Astrocyte of the hippocampus (primary cell): ENCODE measurements at regions not wholly inside any gene's neighbourhood (a gene's known extent, or its start where the extent isn't known, plus 50 kb on each side); places are given as distances from the start of the nearest gene placed in this dataset.
"Not testable (repeated sequence)": the region's sequence is repeated elsewhere in the genome, so short reads cannot be mapped to it uniquely, and the experiment has no call there.

Experiments used
- DNase-seq: peaks from one replicate; pipeline ENCODE4 v3.0.0; 2011; ENCODE audit warnings: low read depth, low spot score

DNA sequence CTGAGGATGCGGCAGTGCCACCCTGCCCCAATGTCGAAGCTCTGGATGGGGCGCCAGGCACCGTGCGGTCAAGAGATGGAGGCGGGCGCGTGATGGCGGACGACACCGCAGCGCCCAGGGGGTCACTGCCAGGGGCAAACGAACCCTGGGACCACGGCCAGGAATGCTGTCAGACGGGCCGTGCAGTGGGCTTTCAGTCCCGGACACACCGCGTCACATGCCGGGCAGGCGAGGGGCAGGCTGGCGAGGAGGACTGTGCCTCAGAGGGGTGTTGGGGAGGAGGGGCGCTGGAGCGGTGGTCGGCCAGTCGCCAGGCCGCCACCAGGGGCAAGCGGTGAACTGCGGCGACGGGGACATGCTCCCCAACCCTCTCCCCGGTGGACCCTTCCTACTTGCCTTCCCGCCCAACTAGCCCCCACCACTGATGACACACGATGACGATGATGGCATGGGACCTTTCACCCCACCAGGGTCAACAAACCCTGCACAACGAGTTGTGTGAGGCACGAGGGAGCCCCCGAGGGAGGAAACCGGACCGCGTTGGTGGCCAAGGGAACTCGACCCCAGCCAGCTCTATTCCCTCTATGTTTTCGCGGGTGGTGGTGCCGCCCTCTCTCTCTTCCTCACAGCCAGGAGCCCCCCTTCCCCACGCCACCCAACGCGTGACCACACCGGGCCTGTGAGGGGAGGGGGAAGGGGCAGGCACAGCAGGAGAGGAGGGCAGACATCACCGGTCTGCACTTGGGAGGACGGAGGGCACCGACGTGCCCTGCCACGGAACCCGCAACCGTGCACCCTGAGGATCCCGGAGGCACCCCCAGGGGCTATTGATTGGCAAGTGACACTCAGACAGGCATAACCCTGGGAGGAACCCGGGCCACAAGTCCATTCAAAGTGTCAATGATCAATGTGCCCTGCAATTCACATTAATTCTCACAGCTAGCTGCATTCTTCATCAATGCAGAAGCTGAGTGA lies 1960.9 kb upstream of the DEFB115 start:
- no peak for DNase-seq

- no peak for DNase-seq
Observed at GRCh38 chr20:29297411-29298270, 1959.8 kb upstream of the DEFB115 start.

- no peak for DNase-seq
Observed at GRCh38 chr20:29298271-29298590, 1959.2 kb upstream of the DEFB115 start.

DNA sequence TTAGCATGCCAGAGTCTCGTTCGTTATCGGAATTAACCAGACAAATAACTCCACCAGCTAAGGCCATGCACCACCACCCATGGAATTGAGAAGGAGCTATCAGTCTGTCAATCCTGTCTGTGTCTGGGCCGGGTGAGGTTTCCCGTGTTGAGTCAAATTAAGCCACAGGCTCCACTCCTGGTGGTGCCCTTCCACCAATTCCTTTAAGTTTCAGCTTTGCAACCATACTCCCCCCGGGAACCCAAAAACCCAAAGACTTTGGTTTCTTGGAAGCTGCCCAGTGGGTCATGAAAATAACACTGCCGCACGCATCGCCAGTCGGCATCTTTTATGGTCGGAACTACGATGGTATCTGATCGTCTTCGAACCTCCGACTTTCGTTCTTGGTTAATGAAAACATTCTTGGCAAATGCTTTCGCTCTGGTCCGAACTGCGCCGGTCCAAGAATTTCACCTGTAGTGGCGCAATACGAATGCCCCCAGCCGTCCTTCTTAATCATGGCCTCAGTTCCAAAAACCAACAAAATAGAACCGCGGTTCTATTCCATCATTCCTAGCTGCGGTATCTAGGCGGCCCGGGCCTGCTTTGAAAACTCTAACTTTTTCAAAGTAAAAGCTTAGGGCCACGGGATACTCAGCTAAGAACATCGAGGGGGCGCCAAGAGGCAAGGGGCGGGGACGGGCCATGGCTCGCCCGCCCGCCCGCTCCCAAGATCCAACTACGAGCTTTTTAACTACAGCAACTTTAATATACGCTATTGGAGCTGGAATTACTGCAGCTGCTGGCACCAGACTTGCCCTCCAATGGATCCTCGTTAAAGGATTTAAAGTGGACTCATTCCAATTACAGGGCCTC lies 1958.5 kb upstream of the DEFB115 start:
- peak; percentile 27 for DNase-seq

- no peak for DNase-seq
Observed at GRCh38 chr20:29299811-29300578, 1957.5 kb upstream of the DEFB115 start.

DNA sequence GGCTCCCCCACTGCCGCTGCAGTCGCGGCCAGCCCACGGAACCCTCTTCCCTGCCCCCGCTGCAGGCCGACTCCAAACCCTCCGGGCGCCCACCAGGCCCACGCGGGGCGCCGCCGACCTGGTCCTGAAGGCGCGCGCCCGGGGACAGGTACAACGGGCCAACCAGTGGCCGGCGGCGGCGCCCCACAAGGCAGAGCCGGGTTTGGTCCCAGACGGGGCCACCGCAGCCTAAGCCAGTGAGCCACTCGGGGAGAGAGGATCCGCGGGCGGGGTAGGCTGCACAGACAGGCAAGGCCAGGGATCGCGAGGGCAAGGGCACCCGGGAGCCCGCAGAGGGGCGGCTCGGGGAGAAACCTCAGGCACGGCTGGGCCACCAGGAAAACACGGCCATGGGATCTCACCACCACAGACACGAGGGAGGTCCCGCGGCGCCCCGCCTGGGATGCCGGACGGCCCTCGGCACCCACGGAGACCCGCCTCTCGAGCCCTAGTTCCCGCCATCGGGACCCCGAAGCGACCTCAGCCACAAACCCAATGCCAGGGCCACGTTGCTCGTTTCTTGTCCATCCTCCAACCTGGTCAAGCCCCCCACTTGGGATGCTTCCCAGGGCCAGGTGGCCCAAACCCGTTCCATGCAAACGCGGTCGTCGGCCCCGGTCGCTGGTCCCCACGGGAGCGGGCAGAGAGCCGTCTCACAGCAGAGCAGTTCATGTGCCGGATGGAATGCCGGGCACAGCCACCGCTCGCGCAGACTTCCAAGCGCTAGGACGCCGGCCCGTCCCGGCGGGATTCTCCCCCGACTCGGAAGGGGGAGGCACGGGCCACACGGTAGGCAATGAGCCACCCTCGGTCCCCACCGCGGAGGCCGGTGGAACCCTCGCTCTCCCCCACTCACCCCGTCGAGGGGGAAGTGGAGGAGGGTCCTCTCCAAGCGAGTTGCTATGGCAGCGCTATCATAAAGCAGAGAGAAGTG lies 1956.6 kb upstream of the DEFB115 start:
- no peak for DNase-seq

DNA sequence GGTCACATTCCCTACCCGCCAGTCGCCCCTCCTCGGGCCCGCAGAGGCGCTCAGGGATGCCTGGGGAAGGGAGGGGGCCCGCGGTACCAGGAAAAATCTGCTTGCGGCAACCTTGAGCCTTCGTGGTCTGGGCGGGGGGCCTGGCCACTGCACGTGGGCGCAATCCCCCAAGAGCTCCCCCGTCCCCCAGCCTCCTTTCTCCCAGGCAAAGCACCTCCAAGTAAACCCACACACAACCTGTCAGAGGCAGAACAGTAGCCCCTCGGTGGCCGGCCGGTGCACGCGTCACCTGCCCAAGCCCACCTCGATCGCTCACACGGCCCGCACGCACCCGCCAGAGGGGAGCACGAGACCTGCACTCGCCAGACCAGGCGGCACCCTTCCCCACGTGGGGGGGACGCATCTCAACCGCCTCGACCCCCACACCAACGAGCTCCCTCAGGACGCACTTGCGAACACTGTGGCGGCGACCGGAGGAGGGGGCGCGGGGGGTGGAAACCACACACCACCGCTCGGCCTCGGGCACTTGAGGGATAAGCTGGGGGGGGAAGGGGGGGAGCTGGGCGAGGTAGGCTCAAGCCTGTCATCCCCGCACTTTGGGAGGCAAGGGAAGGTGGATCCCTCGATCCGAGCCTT lies 1955.7 kb upstream of the DEFB115 start:
- DNase-seq = no peak

DNA sequence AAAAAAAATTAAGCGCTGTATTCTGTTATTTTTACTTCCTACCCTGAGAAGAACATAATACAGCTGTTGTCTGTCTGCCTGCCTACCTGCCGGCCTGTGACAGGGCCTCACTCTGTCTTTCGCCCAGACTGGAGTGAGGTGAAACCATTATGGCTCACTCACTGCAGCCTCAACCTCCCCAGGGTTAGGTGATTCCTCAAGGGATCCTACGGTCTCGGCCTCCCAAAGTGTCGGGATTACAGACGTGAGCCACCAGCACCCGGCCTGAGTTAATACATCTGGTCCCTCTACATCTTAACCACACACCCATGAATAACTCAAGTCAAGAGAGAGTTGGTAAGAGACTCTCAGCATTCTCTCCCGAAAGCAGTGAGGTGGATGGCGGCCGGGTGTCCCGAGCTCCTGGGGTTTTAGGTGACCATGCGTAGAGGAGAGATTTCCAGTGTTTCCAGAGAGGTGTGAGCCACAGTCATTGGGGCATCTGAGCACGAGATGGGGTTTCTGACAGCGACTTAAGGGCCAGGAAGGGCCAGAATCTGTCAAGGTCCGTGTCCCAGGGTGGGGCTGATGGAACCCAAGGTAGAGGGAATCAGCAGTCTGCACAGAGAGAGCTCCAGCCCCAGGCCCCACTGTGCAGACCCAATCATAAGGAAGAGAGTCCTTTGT lies 1954.4 kb upstream of the DEFB115 start:
- no peak for DNase-seq

DNA sequence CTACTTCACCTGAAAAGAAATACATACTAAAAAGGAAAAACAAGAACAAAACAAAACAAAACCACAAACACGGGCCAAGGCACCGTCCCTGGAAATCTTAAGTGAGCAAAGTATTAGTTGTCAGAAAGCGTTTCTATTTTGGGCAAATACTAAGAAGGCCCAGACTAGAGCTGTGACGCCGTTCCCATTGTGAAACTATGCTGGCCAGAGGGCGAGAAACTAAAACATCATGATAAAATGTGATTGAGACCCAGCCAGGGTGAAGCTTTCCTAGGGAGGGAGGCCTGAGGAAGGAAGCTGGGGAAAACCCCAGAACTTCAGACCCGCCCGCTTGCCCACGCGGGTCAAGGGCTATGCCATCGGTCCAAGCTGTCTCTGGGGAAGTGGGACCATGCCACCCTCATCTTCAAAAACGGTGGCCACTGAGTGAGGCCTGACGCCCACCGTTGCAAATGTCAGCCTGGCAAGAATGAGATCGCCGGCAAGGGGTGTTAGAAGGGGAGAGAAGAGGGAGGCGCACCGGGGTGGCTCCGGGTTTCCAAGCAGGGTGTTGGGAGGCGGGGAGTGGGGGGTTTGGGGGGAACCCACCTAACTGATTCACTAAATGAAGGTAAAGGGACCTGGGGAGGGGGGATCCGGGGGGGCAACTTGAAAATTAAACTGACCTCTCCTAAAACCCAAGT lies 1950.9 kb upstream of the DEFB115 start:
- no peak for DNase-seq

DNA sequence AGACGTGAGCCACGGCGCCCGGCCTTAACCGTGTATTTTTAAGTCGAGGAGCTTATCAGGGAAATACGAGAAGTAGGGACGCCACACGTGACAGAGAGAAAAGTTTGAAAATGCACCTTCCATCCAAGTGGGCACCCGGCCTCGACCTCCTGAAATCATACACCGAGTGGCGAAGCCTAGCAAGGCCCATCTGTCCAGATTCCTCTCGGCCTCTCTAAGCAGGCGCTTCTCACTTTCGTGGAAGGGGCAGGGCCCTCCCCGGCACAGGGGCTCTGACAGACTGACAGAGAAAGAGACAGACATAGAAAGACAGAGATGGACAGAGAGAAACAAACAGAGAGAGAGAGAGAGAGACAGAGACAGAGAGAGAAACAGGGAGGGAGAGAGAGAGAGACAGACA lies 1950.0 kb upstream of the DEFB115 start:
- DNase-seq = not testable (repeated sequence)

DNA sequence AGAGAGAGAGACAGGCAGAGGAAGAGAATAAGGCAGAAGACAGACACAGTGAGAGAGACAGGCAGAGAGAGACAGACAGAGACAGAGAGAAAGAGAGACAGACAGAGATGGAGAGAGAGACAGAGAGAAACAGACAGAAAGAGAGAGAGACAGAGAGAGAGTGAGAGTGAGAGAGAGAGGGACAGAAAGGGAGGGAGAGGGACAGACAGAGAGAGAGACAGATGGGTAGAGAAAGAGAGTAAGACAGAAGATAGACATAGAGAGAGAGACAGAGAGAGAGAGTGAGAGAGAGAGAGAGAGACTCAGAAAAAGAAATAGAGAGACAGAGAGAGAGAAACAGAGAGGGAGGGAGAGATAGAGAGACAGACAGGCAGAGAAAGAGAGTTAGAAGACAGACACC lies 1948.5 kb upstream of the DEFB115 start:
- DNase-seq = not testable (repeated sequence)

DNA sequence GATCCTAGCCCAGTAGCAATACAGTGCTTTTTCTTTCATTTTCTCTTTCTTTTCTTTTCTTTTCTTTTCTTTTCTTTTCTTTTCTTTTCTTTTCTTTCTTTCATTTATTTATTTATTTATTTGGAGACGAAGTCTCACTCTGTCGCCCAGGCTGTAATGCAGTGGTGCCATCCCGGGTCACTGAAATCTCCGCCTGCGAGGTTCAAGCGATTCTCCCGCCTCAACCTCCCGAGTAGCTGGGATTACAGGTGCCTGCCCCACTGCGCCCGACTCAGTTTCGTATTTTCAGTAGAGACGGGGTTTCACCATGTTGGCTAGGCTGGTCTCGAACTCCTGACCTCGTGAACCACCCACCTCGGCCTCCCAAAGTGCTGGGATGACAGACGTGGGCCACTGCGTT lies 1948.0 kb upstream of the DEFB115 start:
- not testable (repeated sequence) for DNase-seq

DNA sequence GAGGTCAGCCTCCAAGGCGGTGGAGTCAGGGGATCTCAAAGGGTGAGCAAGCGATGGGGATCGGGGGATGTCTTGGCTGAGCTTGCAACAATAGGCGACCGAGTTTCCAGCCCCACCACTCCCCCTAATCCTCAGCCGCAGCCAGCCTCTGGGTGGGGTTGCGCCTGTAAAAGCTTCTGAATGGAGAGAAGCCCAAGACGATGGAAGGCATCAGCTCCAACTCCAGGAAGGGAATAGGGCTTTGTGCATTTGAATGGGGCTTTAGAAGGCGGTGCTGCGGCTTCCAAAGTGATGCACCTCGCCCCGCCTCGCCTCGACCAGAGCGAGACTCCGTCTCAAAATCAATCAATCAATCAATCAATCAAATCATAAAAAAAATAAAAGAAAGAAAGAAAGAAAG lies 1946.4 kb upstream of the DEFB115 start:
- not testable (repeated sequence) for DNase-seq

DNA sequence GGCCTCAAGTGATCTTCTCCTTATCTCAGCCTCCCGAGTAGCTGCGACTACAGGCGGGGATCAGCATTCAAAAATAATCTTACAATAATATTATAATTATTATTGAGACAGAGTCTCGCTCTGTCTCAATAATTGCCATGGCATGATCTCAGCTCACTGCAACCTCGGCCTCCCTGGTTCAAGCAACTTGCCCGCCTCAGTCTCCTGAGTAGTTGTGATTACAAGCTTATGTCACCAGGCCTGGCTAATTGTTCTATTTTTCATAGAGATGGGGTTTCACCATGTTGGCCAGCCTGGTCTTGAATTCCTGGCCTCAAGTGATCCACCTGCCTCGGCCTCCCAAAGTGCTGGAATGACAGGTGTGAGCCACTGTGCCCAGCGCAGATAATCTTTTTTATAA lies 1944.8 kb upstream of the DEFB115 start:
- DNase-seq = not testable (repeated sequence)

DNA sequence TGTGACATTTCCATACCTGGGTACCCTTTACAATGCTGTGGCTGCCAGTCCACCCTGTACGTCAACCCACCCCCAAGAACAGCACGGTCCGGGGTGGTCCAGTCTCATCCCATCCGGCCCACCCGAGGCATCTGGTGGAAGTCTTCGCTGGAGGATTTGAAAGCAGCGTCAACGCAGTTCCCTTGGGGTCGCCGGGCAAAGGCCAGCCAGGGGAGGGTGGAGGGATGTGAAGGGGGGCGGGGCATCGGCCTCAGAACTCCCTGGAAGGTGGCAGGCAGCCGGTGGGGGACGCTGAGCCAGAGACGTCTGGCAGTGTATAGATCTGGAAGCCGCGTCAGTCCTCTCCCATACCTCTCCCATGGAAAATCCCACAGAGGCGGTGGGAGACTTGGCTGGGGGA lies 1944.0 kb upstream of the DEFB115 start:
- no peak for DNase-seq

GRCh38 chr20:29314294-29314693 lies 1943.2 kb upstream of the DEFB115 start:
- DNase-seq = no peak

DNA sequence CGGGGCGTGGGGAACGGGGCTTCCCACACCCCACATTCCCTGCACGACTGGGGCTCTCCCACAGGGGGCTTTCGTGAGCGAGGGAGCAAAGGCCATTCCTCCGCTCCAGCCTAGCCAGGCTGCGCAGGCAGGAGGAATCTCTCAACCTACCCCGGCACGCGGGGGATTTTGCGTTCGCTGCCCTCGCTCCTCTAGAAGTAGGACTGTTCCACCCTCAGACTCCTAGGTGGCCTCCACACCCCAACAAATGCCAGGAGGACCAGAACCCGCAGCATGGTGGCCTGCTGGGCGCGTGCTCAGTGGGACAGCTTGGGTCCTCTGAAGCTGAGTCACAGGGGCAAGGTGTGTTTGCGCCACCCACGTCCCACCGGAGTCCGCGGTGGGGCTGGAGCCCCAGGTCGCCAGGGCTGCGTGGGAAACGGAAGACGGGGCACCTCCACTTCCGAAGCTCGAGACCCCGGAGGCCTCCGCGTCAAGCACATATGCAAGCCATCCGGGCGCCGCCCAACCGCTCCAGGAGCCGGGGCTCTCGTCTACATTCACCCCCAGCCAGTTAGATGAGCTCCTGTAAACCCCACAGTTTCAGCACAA lies 1938.5 kb upstream of the DEFB115 start:
- no peak for DNase-seq

DNA sequence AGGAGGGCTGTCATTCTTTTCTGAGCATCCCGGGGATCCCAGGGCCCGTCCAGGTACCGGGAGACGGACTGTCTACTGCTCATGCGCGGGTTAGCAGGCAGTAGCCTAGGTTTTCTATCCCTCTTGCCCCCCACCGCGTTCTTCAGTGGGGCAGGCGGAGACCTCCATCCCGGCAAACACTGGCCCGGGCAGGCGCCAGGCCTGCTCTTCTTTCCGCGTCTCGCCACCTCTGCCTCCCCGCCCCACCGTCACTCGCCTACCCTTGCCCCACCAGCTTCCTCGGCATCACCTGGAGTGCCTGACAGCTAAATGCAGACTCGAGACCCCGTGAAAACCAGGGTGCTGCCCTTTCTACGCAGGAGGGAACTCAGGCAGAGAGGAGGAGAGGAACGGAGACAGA lies 1937.7 kb upstream of the DEFB115 start:
- DNase-seq = no peak
